ENCODE measurements at regions not wholly inside any gene's neighbourhood (a gene's known extent, or its start where the extent isn't known, plus 50 kb on each side); places are given as distances from the start of the nearest gene placed in this dataset.

- TF ChIP-seq POLR2AphosphoS5 (IDR thresholded peaks at IDR 0.05) (no peak), CTCF (IDR thresholded peaks at IDR 0.05) (no peak)
These were observed 644.8 kb downstream of the RFPL4B start for GRCh38 chr6:112991912-112992311.
